Kidney (tissue), 13 donors: ENCODE measurements at regions not wholly inside any gene's neighbourhood (a gene's known extent, or its start where the extent isn't known, plus 50 kb on each side); places are given as distances from the start of the nearest gene placed in this dataset.

Source experiments
- DNase-seq, 5 donors: peaks; one replicate each; pipeline ENCODE4 v3.0.0-alpha.2; 2013 to 2020
- FAIRE-seq: peaks from 2 replicates; lab custom pipeline; 2012; peaks lifted over from hg19 to GRCh38; lab: Jason Lieb, UNC
- H3K27ac ChIP-seq, 2 donors: one replicate each; pipeline ENCODE4 v1.7.0; 2013; ENCODE audit warnings: low read depth in 2 of 2, low read length in 2 of 2, inconsistent platforms in 1 of 2
- H3K27me3 ChIP-seq: one replicate; pipeline ENCODE4 v1.7.1; 2013; ENCODE audit warnings: low read length, inconsistent platforms; ENCODE audit not compliant: control insufficient read depth, insufficient read depth
- H3K36me3 ChIP-seq, 3 donors: one replicate each; pipeline versions ENCODE4 v1.7.0 to v1.7.1; 2013; ENCODE audit warnings: low read length in 3 of 3, control low read depth in 1 of 3, inconsistent platforms in 1 of 3; ENCODE audit not compliant: insufficient read depth in 3 of 3, control insufficient read depth in 2 of 3
- H3K4me1 ChIP-seq, 3 donors: one replicate each; pipeline versions ENCODE4 v1.7.0 to v1.7.1; 2013; ENCODE audit warnings: low read length in 3 of 3, inconsistent platforms in 1 of 3, low read depth in 1 of 3; ENCODE audit not compliant: control insufficient read depth in 2 of 3, insufficient read depth in 2 of 3
- H3K4me3 ChIP-seq, 3 donors: one replicate each; pipeline versions ENCODE4 v1.7.0 to v1.8.1; 2013; ENCODE audit warnings: low read length in 3 of 3, control low read depth in 1 of 3, inconsistent platforms in 1 of 3
- H3K9ac ChIP-seq, 3 donors: one replicate each; pipeline versions ENCODE4 v1.7.0 to v1.7.1; 2013; ENCODE audit warnings: low read length in 3 of 3, control low read depth in 1 of 3, inconsistent platforms in 1 of 3
- H3K9me3 ChIP-seq, 3 donors: one replicate each; pipeline versions ENCODE4 v1.7.0 to v1.7.1; 2013; ENCODE audit warnings: low read length in 3 of 3, control low read depth in 1 of 3, inconsistent platforms in 1 of 3; ENCODE audit not compliant: control insufficient read depth in 2 of 3, insufficient read depth in 1 of 3
- CTCF ChIP-seq: IDR thresholded peaks from 3 replicates; pipeline ENCODE4 v1.5.1; 2012; ENCODE audit warnings: mild to moderate bottlenecking, moderate library complexity, borderline replicate concordance; ENCODE audit not compliant: insufficient read depth; ENCODE audit errors: extremely low read depth
- intact Hi-C: fragments of 100-400 bp; cut with DNase I; formaldehyde crosslinking; loops from one replicate; pipeline ENCODE4 v1.11.1; 2022
- donor health status: control.
- donor health status: control.
- donor health status: control.
- donor health status: control.
- donor health status: control.
- donor health status: DM: yes; HTN: yes; CAD: no.
- donor health status: Normal renal cell carcinoma (clear cell type).

GRCh38 chr5:124956471-124957029 is 210.1 kb upstream of the ZNF608 start:
- no peak for DNase-seq
- H3K9ac ChIP-seq = no peak overlapping the region
- H3K4me3 ChIP-seq = no peak overlapping the region
- H3K27me3 ChIP-seq = no peaks in the 10 kb centered on the region
- intact Hi-C loops = no loop called here
- H3K36me3 ChIP-seq = no peaks in the 10 kb centered on the region
- no peak for FAIRE-seq
- no peak overlapping the region for H3K27ac ChIP-seq
- TF ChIP-seq CTCF = no peak
- H3K9me3 ChIP-seq = no peaks in the 10 kb centered on the region
- H3K4me1 ChIP-seq = no peaks in the 10 kb centered on the region

DNA sequence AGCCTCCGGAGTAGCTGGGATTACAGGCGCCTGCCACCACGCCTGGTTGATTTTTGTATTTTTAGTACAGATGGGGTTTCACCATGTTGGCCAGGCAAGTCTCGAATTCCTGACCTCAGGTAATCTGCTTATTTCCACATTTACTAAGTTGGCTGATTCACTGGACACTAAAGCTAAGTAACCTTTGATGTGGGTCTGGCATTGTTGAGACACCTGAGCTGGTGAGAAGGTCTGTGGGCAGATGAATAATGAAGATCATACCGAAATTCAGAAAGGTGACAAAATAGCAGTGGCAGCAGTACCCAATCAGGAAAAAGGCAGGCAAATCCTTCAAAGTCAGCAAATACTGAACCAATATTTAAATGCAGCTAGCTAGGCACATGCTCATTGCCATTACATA is 210.6 kb upstream of the ZNF608 start:
- DNase-seq = no peak
- H3K27ac ChIP-seq = no peak overlapping the region
- no peak for FAIRE-seq
- no peaks in the 10 kb centered on the region for H3K9me3 ChIP-seq
- intact Hi-C loops = no loop called here
- no peaks in the 10 kb centered on the region for H3K27me3 ChIP-seq
- no peak for TF ChIP-seq CTCF
- no peaks in the 10 kb centered on the region for H3K4me1 ChIP-seq
- no peak overlapping the region for H3K9ac ChIP-seq
- no peak overlapping the region for H3K4me3 ChIP-seq
- H3K36me3 ChIP-seq = no peaks in the 10 kb centered on the region

- Histone ChIP-seq H3K27ac (no peak overlapping the region), H3K9ac (no peak overlapping the region), H3K9me3 (no peaks in the 10 kb centered on the region), H3K27me3 (no peaks in the 10 kb centered on the region), H3K36me3 (no peaks in the 10 kb centered on the region), H3K4me3 (no peak overlapping the region), H3K4me1 (no peaks in the 10 kb centered on the region)
- no peak for FAIRE-seq
- DNase-seq = no peak
- TF ChIP-seq CTCF = no peak
- intact Hi-C loops = no loop called here
Measured at GRCh38 chr5:124960266-124960665, 213.8 kb upstream of the ZNF608 start.

GRCh38 chr5:124961521-124961920 is 215.1 kb upstream of the ZNF608 start:
- no peak for TF ChIP-seq CTCF
- Histone ChIP-seq H3K27me3 (no peaks in the 10 kb centered on the region), H3K9me3 (no peaks in the 10 kb centered on the region), H3K4me3 (no peak overlapping the region), H3K36me3 (no peaks in the 10 kb centered on the region), H3K9ac (no peak overlapping the region), H3K27ac (no peak overlapping the region), H3K4me1 (no peaks in the 10 kb centered on the region)
- no peak for DNase-seq
- intact Hi-C loops = no loop called here
- FAIRE-seq = no peak
